CD14-positive monocyte (primary cell): ENCODE measurements at regions not wholly inside any gene's neighbourhood (a gene's known extent, or its start where the extent isn't known, plus 50 kb on each side); places are given as distances from the start of the nearest gene placed in this dataset.

Experiments used
- DNase-seq, 3 donors: peaks; one replicate each; pipeline ENCODE4 v3.0.0-alpha.2; 2011 to 2022
- H2AFZ ChIP-seq: 2 replicates; pipeline ENCODE4 v1.6.0; 2012; ENCODE audit warnings: mild to moderate bottlenecking, low read depth, low read length, inconsistent platforms; ENCODE audit not compliant: insufficient read depth, poor library complexity, severe bottlenecking
- H3K27ac ChIP-seq, 2 donors: 1 replicate in 1 of 2; 2 replicates in 1 of 2; pipeline ENCODE4 v1.5.1; 2012 to 2013; ENCODE audit warnings: low read length in 2 of 2, control low read depth in 1 of 2, inconsistent platforms in 1 of 2, low read depth in 1 of 2, mild to moderate bottlenecking in 1 of 2
- H3K27me3 ChIP-seq, 2 donors: one replicate each; pipeline versions ENCODE4 v1.6.0 to v1.6.1; 2011 to 2013; ENCODE audit warnings: low read length in 2 of 2; ENCODE audit not compliant: control insufficient read depth in 2 of 2, insufficient read depth in 2 of 2
- H3K36me3 ChIP-seq, 2 donors: replicated peaks in 1 of 2; 1 replicate in 1 of 2; 2 replicates in 1 of 2; pipeline versions ENCODE4 v1.5.1 to v1.6.1; 2012 to 2013; ENCODE audit warnings: low read length in 2 of 2, control low read depth in 1 of 2, inconsistent platforms in 1 of 2, mild to moderate bottlenecking in 1 of 2; ENCODE audit not compliant: insufficient read depth in 2 of 2, control insufficient read depth in 1 of 2
- H3K4me1 ChIP-seq, 2 donors: 1 replicate in 1 of 2; 2 replicates in 1 of 2; pipeline versions ENCODE4 v1.5.1 to v1.6.1; 2012 to 2013; ENCODE audit warnings: low read length in 2 of 2, control low read depth in 1 of 2, inconsistent platforms in 1 of 2, mild to moderate bottlenecking in 1 of 2, moderate library complexity in 1 of 2; ENCODE audit not compliant: insufficient read depth in 2 of 2, control insufficient read depth in 1 of 2
- H3K4me2 ChIP-seq: replicated peaks from 2 replicates; pipeline ENCODE3; 2012; ENCODE audit warnings: low read length, moderate library complexity, mild to moderate bottlenecking; ENCODE audit not compliant: poor library complexity, severe bottlenecking; ENCODE audit errors: extremely low read depth
- H3K4me3 ChIP-seq, 3 experiments: fragments of 200-600 bp in 1 of 3; sonication (generic) in 1 of 3; replicated peaks in 1 of 3; 1 replicate in 2 of 3; 2 replicates in 1 of 3; pipeline ENCODE4 v1.5.1; 2011 to 2013; ENCODE audit warnings: low read length in 3 of 3, mild to moderate bottlenecking in 3 of 3, control low read depth in 2 of 3, low read depth in 2 of 3, inconsistent platforms in 1 of 3, moderate library complexity in 1 of 3
- H3K79me2 ChIP-seq: 2 replicates; pipeline ENCODE4 v1.6.0; 2012; ENCODE audit warnings: mild to moderate bottlenecking, control low read depth, inconsistent platforms, low read length, moderate library complexity; ENCODE audit not compliant: insufficient read depth
- H3K9ac ChIP-seq: 2 replicates; pipeline ENCODE4 v1.6.0; 2017; ENCODE audit warnings: low read length, mild to moderate bottlenecking; ENCODE audit not compliant: insufficient read depth, poor library complexity, severe bottlenecking
- H3K9me3 ChIP-seq, 2 donors: replicated peaks in 1 of 2; 1 replicate in 1 of 2; 2 replicates in 1 of 2; pipeline versions ENCODE4 v1.5.1 to v1.6.1; 2012 to 2013; ENCODE audit warnings: low read length in 2 of 2, control low read depth in 1 of 2; ENCODE audit not compliant: control insufficient read depth in 1 of 2, insufficient read depth in 1 of 2
- H4K20me1 ChIP-seq: 2 replicates; pipeline ENCODE4 v1.6.0; 2012; ENCODE audit warnings: mild to moderate bottlenecking, low read length, control low read depth, moderate library complexity; ENCODE audit not compliant: insufficient read depth
- H3K27ac Mint-ChIP-seq, 7 donors: one replicate each; pipeline ENCODE4 v1.8.0; 2020; ENCODE audit warnings: mild to moderate bottlenecking in 7 of 7, mixed read lengths in 7 of 7, moderate library complexity in 6 of 7, inconsistent platforms in 2 of 7
- H3K27me3 Mint-ChIP-seq, 3 donors: one replicate each; pipeline ENCODE4 v1.8.0; 2021 to 2022; ENCODE audit warnings: low read depth in 3 of 3, mild to moderate bottlenecking in 3 of 3, mixed read lengths in 3 of 3, moderate library complexity in 3 of 3, inconsistent platforms in 1 of 3
- H3K36me3 Mint-ChIP-seq, 2 donors: one replicate each; pipeline ENCODE4 v1.8.0; 2020; ENCODE audit warnings: mixed read lengths in 2 of 2, inconsistent platforms in 1 of 2, mild to moderate bottlenecking in 1 of 2
- H3K4me1 Mint-ChIP-seq: one replicate; pipeline ENCODE4 v1.8.0; 2020; ENCODE audit warnings: mild to moderate bottlenecking, mixed read lengths
- H3K4me3 Mint-ChIP-seq, 2 donors: one replicate each; pipeline ENCODE4 v1.8.0; 2020; ENCODE audit warnings: mild to moderate bottlenecking in 2 of 2, mixed read lengths in 2 of 2, moderate library complexity in 1 of 2
- H3K9me3 Mint-ChIP-seq, 7 donors: one replicate each; pipeline ENCODE4 v1.8.0; 2020 to 2022; ENCODE audit warnings: mixed read lengths in 7 of 7, mild to moderate bottlenecking in 6 of 7, moderate library complexity in 6 of 7, inconsistent platforms in 2 of 7
- CTCF ChIP-seq: fragments of 200-600 bp; IDR thresholded peaks from one replicate; pipeline ENCODE4 v1.8.0; 2022; ENCODE audit warnings: antibody characterized with exemption, mild to moderate bottlenecking
- WGBS: methylation state at CpG from one replicate; pipeline ENCODE4 v1.1.5; 2013; ENCODE audit warnings: missing lambda C conversion rate; ENCODE audit not compliant: insufficient coverage; 5-methylcytosine and 5-hydroxymethylcytosine counted together
- intact Hi-C, 2 donors: fragments of 100-400 bp; cut with micrococcal nuclease; formaldehyde crosslinking; loops; one replicate each; pipeline versions ENCODE4 v1.15.0 to v1.15.1; 2023

- Histone ChIP-seq H3K27me3 (no peaks in the 10 kb centered on the region), H3K4me2 (no peak overlapping the region), H3K27ac (no peak overlapping the region), H3K4me1 (peaks cover 14% of the 10 kb centered on the region in 2 donors), H2AFZ (no peak overlapping the region), H3K79me2 (no peaks in the 10 kb centered on the region), H4K20me1 (no peaks in the 10 kb centered on the region), H3K36me3 (no peaks in the 10 kb centered on the region), H3K9me3 (no peaks in the 10 kb centered on the region), H3K9ac (no peak overlapping the region), H3K4me3 (no peak overlapping the region)
- DNase-seq: no peak
- H3K4me1 Mint-ChIP-seq: peaks cover 13% of the 10 kb centered on the region
- TF ChIP-seq CTCF: no peak
- H3K4me3 Mint-ChIP-seq: no peak overlapping the region
- no peaks in the 10 kb centered on the region for H3K36me3 Mint-ChIP-seq
- no peak overlapping the region for H3K27ac Mint-ChIP-seq
- H3K27me3 Mint-ChIP-seq: peaks cover 0 to 5% (median 5%) of the 10 kb centered on the region in 3 donors
- H3K9me3 Mint-ChIP-seq: no peaks in the 10 kb centered on the region
- intact Hi-C loops: no loop called here
- WGBS: 89% methylated on average over 4 of the region's 4 CpGs
These were observed 545.7 kb downstream of the NPIPA7 start for GRCh38 chr16:16924613-16925012.

GRCh38 chr16:16925432-16925831 is 545.3 kb downstream of the XYLT1 start:
- no peak overlapping the region for H3K4me3 ChIP-seq
- no peaks in the 10 kb centered on the region for H3K36me3 Mint-ChIP-seq
- TF ChIP-seq CTCF: no peak
- H4K20me1 ChIP-seq: no peaks in the 10 kb centered on the region
- no peak overlapping the region for H2AFZ ChIP-seq
- H3K36me3 ChIP-seq: no peaks in the 10 kb centered on the region
- no peak for DNase-seq
- H3K27me3 ChIP-seq: no peaks in the 10 kb centered on the region
- H3K4me2 ChIP-seq: no peak overlapping the region
- peaks cover 21 to 22% of the 10 kb centered on the region in 2 donors for H3K4me1 ChIP-seq
- H3K9me3 ChIP-seq: no peaks in the 10 kb centered on the region
- 89% methylated on average over 1 of the region's 2 CpGs for WGBS
- no peak overlapping the region for H3K9ac ChIP-seq
- no peak overlapping the region for H3K4me3 Mint-ChIP-seq
- peaks cover 18% of the 10 kb centered on the region for H3K4me1 Mint-ChIP-seq
- no peaks in the 10 kb centered on the region for H3K79me2 ChIP-seq
- no peak overlapping the region for H3K27ac ChIP-seq
- intact Hi-C loops: no loop called here
- H3K27ac Mint-ChIP-seq: no peak overlapping the region
- H3K27me3 Mint-ChIP-seq: peaks cover under 1 to 5% (median 1%) of the 10 kb centered on the region in 3 donors
- H3K9me3 Mint-ChIP-seq: no peaks in the 10 kb centered on the region
